ENCODE measurements at regions not wholly inside any gene's neighbourhood (a gene's known extent, or its start where the extent isn't known, plus 50 kb on each side); places are given as distances from the start of the nearest gene placed in this dataset.

GRCh38 chr6:66725670-66726069 is 1018.6 kb upstream of the EYS start:
- no peak overlapping the region for H3K27ac ChIP-seq
- FAIRE-seq: no peak
- no peaks in the 10 kb centered on the region for H3K27me3 ChIP-seq
- ATAC-seq: no peak
- H3K9me3 ChIP-seq: no peaks in the 10 kb centered on the region
- no peak overlapping the region for H3K4me3 ChIP-seq
- TF ChIP-seq CTCF (IDR thresholded peaks at IDR 0.05): no peak
- 51 to 59% methylated on average over 3 of the region's 3 CpGs for WGBS, 2 donors
- no peak for DNase-seq
- H3K36me3 ChIP-seq: no peaks in the 10 kb centered on the region
- intact Hi-C loops (cut with DNase I): no loop called here
- no peaks in the 10 kb centered on the region for H3K4me1 ChIP-seq

- Histone ChIP-seq H3K4me3 (no peak overlapping the region), H3K4me1 (no peaks in the 10 kb centered on the region), H3K36me3 (no peaks in the 10 kb centered on the region), H3K27ac (no peak overlapping the region), H3K27me3 (no peaks in the 10 kb centered on the region), H3K9me3 (no peaks in the 10 kb centered on the region)
- no peak for DNase-seq
- ATAC-seq: no peak
- no peak for FAIRE-seq
- WGBS, 2 donors: 50 to 69% methylated on average over 4 of the region's 4 CpGs
- no peak for TF ChIP-seq CTCF (IDR thresholded peaks at IDR 0.05)
- intact Hi-C loops (cut with DNase I): no loop called here
Measured at GRCh38 chr6:66717801-66718200, 1010.8 kb upstream of the EYS start.

- DNase-seq: no peak
- intact Hi-C loops (cut with DNase I): no loop called here
- Histone ChIP-seq H3K27ac (no peak overlapping the region), H3K27me3 (no peaks in the 10 kb centered on the region), H3K36me3 (no peaks in the 10 kb centered on the region), H3K9me3 (no peaks in the 10 kb centered on the region), H3K4me1 (no peaks in the 10 kb centered on the region), H3K4me3 (no peak overlapping the region)
- ATAC-seq: no peak
- WGBS, 2 donors: 28 to 46% methylated on average over 1 of the region's 1 CpG
- TF ChIP-seq CTCF (IDR thresholded peaks at IDR 0.05): no peak
- FAIRE-seq: no peak
Measured at GRCh38 chr6:66699385-66699784, 992.4 kb upstream of the EYS start.

- DNase-seq (no peak), ATAC-seq (no peak), FAIRE-seq (no peak)
- Histone ChIP-seq H3K27ac (no peak overlapping the region), H3K9me3 (no peaks in the 10 kb centered on the region), H3K36me3 (no peaks in the 10 kb centered on the region), H3K4me1 (no peaks in the 10 kb centered on the region), H3K27me3 (no peaks in the 10 kb centered on the region), H3K4me3 (no peak overlapping the region)
- 72 to 76% methylated on average over 4 of the region's 4 CpGs for whole genome bisulfite sequencing, 2 donors
- intact Hi-C loops (cut with DNase I): no loop called here
- TF ChIP-seq CTCF (IDR thresholded peaks at IDR 0.05): no peak
Measured at GRCh38 chr6:66689608-66690007, 982.6 kb upstream of the EYS start.

GRCh38 chr6:66687611-66688140 is 980.6 kb upstream of the EYS start:
- no peaks in the 10 kb centered on the region for H3K27me3 ChIP-seq
- no peak overlapping the region for H3K4me3 ChIP-seq
- intact Hi-C loops (cut with DNase I): no loop called here
- no peaks in the 10 kb centered on the region for H3K4me1 ChIP-seq
- no peaks in the 10 kb centered on the region for H3K36me3 ChIP-seq
- no peak for DNase-seq
- H3K27ac ChIP-seq: no peak overlapping the region
- no peaks in the 10 kb centered on the region for H3K9me3 ChIP-seq
- 16 to 20% methylated on average over 3 of the region's 3 CpGs for WGBS, 2 donors
- FAIRE-seq: no peak
- no peak for ATAC-seq
- TF ChIP-seq CTCF (IDR thresholded peaks at IDR 0.05): no peak

Data from pancreas (tissue), 10 donors.